Calu3 (cell line): ENCODE measurements at regions not wholly inside any gene's neighbourhood (a gene's known extent, or its start where the extent isn't known, plus 50 kb on each side); places are given as distances from the start of the nearest gene placed in this dataset.

Source experiments
- BruUV-seq: library from RNA; stranded (reverse); fragments of 400-500 nt; replicated peaks from 2 replicates; lab custom pipeline; 2021; lab: Mats Ljungman, UMichigan
- CTCF ChIA-PET: fragments of 300-600 bp; sonication (Branson Sonifier 250); formaldehyde crosslinking; loops from one replicate; lab custom pipeline; 2022; ENCODE audit warnings: antibody characterized with exemption; lab: Charles Lee
- DNase-seq: peaks from one replicate; pipeline ENCODE4 v3.0.0; 2022
- H3K27ac Mint-ChIP-seq: one replicate; pipeline ENCODE4 v1.8.0; 2022; ENCODE audit warnings: mixed read lengths; ENCODE audit not compliant: unreplicated experiment
- H3K27me3 Mint-ChIP-seq: one replicate; pipeline ENCODE4 v1.8.0; 2022; ENCODE audit warnings: mixed read lengths; ENCODE audit not compliant: unreplicated experiment
- H3K36me3 Mint-ChIP-seq: one replicate; pipeline ENCODE4 v1.8.0; 2022; ENCODE audit warnings: mild to moderate bottlenecking, moderate library complexity, mixed read lengths; ENCODE audit not compliant: insufficient read depth, unreplicated experiment
- H3K4me1 Mint-ChIP-seq: one replicate; pipeline ENCODE4 v1.8.0; 2022; ENCODE audit warnings: mild to moderate bottlenecking, low read depth, mixed read lengths; ENCODE audit not compliant: unreplicated experiment
- H3K4me3 Mint-ChIP-seq: one replicate; pipeline ENCODE4 v1.8.0; 2022; ENCODE audit warnings: mild to moderate bottlenecking, low read depth, moderate library complexity, mixed read lengths; ENCODE audit not compliant: unreplicated experiment
- H3K9me3 Mint-ChIP-seq: one replicate; pipeline ENCODE4 v1.8.0; 2022; ENCODE audit warnings: low read depth, mixed read lengths; ENCODE audit not compliant: unreplicated experiment
- intact Hi-C: fragments of 100-400 bp; cut with micrococcal nuclease; formaldehyde crosslinking; loops from one replicate; pipeline ENCODE4 v1.10.0; 2022; ENCODE audit not compliant: unreplicated experiment
- TF ChIP-seq, protein P1 (sequence below): fragments of 200-600 bp; IDR thresholded peaks from one replicate; pipeline ENCODE4 v1.8.0; 2022; ENCODE audit warnings: antibody characterized with exemption; ENCODE audit not compliant: unreplicated experiment

DNA sequence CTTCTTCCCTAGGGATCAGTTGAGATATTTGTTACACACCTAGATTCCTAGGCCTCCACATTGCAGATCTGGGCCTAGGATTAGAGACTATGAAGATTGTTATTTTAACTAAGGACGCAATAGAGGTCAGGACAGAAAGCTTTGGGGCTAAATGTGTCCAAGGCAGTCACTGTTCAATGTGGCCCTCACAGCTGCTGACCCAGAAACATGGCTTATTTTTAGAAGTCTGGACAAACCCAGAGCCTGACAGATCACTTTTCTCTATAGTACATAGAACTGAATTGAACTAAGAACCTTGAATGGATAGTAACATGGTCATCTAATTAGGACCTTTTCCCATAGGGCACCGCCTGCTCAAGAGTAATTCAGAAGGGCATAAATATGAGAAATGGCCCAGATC lies 146.6 kb upstream of the AUTS2 start:
- no peaks in the 10 kb centered on the region for H3K4me1 Mint-ChIP-seq
- H3K4me3 Mint-ChIP-seq, result no peak overlapping the region
- no peak for DNase-seq
- CTCF ChIA-PET, result no interaction called here
- no peaks in the 10 kb centered on the region for H3K27me3 Mint-ChIP-seq
- intact Hi-C loops, result no loop called here
- no peak overlapping the region for H3K27ac Mint-ChIP-seq
- no peaks in the 10 kb centered on the region for H3K36me3 Mint-ChIP-seq
- TF ChIP-seq, protein P1, sequence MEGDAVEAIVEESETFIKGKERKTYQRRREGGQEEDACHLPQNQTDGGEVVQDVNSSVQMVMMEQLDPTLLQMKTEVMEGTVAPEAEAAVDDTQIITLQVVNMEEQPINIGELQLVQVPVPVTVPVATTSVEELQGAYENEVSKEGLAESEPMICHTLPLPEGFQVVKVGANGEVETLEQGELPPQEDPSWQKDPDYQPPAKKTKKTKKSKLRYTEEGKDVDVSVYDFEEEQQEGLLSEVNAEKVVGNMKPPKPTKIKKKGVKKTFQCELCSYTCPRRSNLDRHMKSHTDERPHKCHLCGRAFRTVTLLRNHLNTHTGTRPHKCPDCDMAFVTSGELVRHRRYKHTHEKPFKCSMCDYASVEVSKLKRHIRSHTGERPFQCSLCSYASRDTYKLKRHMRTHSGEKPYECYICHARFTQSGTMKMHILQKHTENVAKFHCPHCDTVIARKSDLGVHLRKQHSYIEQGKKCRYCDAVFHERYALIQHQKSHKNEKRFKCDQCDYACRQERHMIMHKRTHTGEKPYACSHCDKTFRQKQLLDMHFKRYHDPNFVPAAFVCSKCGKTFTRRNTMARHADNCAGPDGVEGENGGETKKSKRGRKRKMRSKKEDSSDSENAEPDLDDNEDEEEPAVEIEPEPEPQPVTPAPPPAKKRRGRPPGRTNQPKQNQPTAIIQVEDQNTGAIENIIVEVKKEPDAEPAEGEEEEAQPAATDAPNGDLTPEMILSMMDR, result no peak
- H3K9me3 Mint-ChIP-seq, result no peaks in the 10 kb centered on the region
- no TSS peak for BruUV-seq

DNA sequence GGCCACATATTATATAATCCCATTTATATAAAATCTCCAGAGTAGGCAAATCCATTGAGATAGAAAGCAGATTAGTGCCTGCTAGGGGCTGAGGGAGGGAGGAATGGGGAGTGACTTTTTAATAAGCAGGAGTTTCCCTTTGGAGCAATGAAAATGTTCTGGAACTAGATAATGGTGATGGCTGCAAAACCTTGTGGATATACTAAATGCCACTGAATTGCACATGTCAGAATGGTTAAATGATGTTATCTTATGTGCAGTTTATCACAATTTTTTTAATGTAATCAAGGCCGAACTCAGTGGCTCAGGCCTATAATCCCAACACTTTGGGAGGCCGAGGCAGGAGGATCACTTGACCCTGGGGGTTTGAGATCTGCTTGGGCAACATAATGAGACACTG lies 145.5 kb upstream of the AUTS2 start:
- H3K36me3 Mint-ChIP-seq, result no peaks in the 10 kb centered on the region
- BruUV-seq, result no TSS peak
- no peaks in the 10 kb centered on the region for H3K4me1 Mint-ChIP-seq
- TF ChIP-seq, protein P1, result no peak
- no peak overlapping the region for H3K27ac Mint-ChIP-seq
- H3K27me3 Mint-ChIP-seq, result no peaks in the 10 kb centered on the region
- CTCF ChIA-PET, result no interaction called here
- no peak for DNase-seq
- intact Hi-C loops, result no loop called here
- H3K9me3 Mint-ChIP-seq, result no peaks in the 10 kb centered on the region
- no peak overlapping the region for H3K4me3 Mint-ChIP-seq

GRCh38 chr7:69457595-69458504 lies 140.4 kb upstream of the AUTS2 start:
- no peak overlapping the region for H3K27ac Mint-ChIP-seq
- DNase-seq, result no peak
- H3K9me3 Mint-ChIP-seq, result no peaks in the 10 kb centered on the region
- TF ChIP-seq, protein P1, result no peak
- H3K36me3 Mint-ChIP-seq, result no peaks in the 10 kb centered on the region
- H3K4me3 Mint-ChIP-seq, result no peak overlapping the region
- H3K4me1 Mint-ChIP-seq, result no peaks in the 10 kb centered on the region
- CTCF ChIA-PET, result no interaction called here
- no peaks in the 10 kb centered on the region for H3K27me3 Mint-ChIP-seq
- BruUV-seq, result no TSS peak
- intact Hi-C loops, result no loop called here

DNA sequence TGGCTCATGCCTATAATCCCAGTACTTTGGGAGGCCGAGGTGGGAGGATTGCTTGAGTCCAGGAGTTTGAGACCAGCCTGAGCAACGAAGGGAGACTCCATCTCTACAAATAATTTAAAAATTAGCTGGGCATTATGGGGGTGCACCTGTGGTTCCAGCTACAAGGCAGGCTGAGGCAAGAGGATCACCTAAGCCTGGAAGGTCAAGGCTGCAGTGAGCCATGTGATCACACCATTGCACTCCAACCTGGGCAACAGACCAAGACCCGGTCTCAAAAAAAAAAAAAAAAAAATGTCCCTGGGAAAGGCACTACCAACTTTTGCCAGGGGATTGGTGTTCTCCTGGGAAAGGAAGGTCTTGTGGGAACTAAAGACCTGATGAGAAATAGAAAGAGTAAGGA lies 134.2 kb upstream of the AUTS2 start:
- Mint-ChIP-seq H3K4me3 (no peak overlapping the region), H3K9me3 (peaks cover 2% of the 10 kb centered on the region), H3K4me1 (no peaks in the 10 kb centered on the region), H3K27me3 (no peaks in the 10 kb centered on the region), H3K27ac (no peak overlapping the region), H3K36me3 (no peaks in the 10 kb centered on the region)
- no TSS peak for BruUV-seq
- intact Hi-C loops, result no loop called here
- DNase-seq, result no peak
- TF ChIP-seq, protein P1, result no peak
- CTCF ChIA-PET, result no interaction called here
